Activated CD8-positive, alpha-beta memory T cell treated with anti-CD3 and anti-CD28 coated beads, Interleukin-2, amount 10 ng/mL, durations not matched to agents 7 days and 5 days (primary cell): ENCODE measurements at regions not wholly inside any gene's neighbourhood (a gene's known extent, or its start where the extent isn't known, plus 50 kb on each side); places are given as distances from the start of the nearest gene placed in this dataset.
A peak's percentile ranks its signal among the peaks of the same experiment; 100 is the strongest.
"Not testable (repeated sequence)": the region's sequence is repeated elsewhere in the genome, so short reads cannot be mapped to it uniquely, and the experiment has no call there.

Experiments
- ATAC-seq: fragments of 150-1000 bp; cut with Tn5 transposase; one replicate; pipeline ENCODE4 v1.10.0; 2021; ENCODE audit warnings: moderate library complexity
- CTCF ChIA-PET: fragments of 350-600 bp; sonication (Branson Sonifier 250); formaldehyde crosslinking; loops from one replicate; lab custom pipeline; 2021; ENCODE audit warnings: antibody characterized with exemption; lab: Charles Lee
- DNase-seq: peaks from one replicate; pipeline ENCODE4 v3.0.0-alpha.2; 2020
- H3K27ac Mint-ChIP-seq: one replicate; pipeline ENCODE4 v1.8.0; 2021; ENCODE audit warnings: mild to moderate bottlenecking, mixed read lengths
- H3K27me3 Mint-ChIP-seq: one replicate; pipeline ENCODE4 v1.8.0; 2021; ENCODE audit warnings: mixed read lengths
- H3K36me3 Mint-ChIP-seq: one replicate; pipeline ENCODE4 v1.8.0; 2021; ENCODE audit warnings: mild to moderate bottlenecking, mixed read lengths
- H3K4me1 Mint-ChIP-seq: one replicate; pipeline ENCODE4 v1.8.0; 2021; ENCODE audit warnings: mixed read lengths
- H3K4me3 Mint-ChIP-seq: one replicate; pipeline ENCODE4 v1.8.0; 2021; ENCODE audit warnings: mild to moderate bottlenecking, moderate library complexity, mixed read lengths
- H3K9me3 Mint-ChIP-seq: one replicate; pipeline ENCODE4 v1.8.0; 2022; ENCODE audit warnings: low read depth, mixed read lengths

DNA sequence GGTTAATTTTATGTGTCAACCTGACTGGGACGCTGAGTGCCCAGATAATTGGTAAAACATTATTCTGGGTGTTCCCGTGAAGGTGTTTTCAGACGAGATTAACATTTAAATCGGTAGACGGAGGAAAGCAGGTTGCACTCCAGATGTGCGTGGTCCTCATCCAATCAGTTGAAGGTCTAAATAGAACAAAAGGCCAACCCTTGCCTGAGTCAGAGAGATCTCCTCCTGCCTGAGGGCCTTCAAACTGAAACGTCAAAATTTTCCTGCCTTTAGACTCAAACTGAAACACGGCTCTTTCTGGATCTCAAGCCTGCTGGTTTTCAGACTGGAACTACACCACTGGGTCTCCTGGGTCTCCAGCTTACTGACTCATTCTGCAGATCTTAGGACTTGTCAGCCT, 70.9 kb downstream of the NPIPA5 start:
- CTCF ChIA-PET, H3K9me3 Mint-ChIP-seq, ATAC-seq, H3K36me3 Mint-ChIP-seq, DNase-seq, H3K27ac Mint-ChIP-seq, H3K4me3 Mint-ChIP-seq, H3K27me3 Mint-ChIP-seq, H3K4me1 Mint-ChIP-seq: not testable (repeated sequence)

DNA sequence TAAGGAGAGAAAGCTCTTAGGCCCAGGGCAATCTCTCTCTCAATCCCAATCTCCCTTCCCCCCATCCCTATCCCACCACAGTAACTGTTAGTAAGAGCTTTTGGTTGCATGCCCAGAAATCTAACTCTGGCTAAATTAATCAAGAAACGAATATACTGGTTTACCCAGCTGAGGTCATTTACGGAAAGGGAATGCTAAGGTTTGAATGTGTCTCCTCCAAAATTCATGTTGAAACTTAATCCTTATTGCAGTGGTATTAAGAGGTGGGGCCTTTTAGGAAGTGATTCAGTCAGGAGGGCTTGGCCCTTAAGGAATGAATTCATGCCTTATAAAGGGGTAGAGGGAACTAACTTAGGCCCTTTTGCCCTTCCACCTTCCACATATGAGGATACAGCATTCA, 72.2 kb downstream of the NPIPA5 start:
- H3K27ac Mint-ChIP-seq, H3K4me1 Mint-ChIP-seq, H3K27me3 Mint-ChIP-seq, H3K36me3 Mint-ChIP-seq, H3K4me3 Mint-ChIP-seq, ATAC-seq, H3K9me3 Mint-ChIP-seq, CTCF ChIA-PET, DNase-seq: not testable (repeated sequence)

DNA sequence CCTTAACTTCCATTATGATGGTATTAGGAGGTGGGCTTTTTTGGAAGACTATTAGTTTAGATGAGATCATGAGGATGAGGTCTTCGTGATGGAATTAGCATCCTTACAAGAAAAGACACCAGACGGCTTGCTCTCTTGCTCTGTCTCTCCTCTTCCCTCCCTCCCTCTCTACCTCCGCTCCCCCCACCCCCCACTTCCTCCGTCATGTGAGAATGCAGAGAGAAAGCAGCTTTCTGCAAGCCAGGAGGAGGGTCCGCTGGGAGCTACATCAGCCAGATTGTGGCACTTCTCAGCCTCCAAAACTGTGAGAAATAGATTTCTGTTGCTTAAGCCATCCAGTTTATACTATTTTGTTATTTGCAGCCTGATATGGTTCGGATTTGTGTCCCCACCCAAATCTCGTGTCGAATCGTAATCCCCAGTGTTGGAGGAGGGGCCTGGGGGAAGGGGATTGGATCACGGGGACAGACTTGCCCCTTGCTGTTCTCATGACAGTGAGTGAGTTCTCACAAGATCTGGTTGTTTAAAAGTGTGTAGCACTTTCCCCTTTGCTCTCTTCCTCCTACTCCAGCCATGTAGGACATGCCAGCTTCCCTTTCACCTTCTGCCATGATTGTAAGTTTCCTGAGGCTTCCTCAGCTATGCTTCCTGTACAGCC, 74.3 kb downstream of the NPIPA5 start:
- H3K9me3 Mint-ChIP-seq, DNase-seq, H3K27ac Mint-ChIP-seq, H3K4me3 Mint-ChIP-seq, CTCF ChIA-PET, H3K27me3 Mint-ChIP-seq, ATAC-seq, H3K4me1 Mint-ChIP-seq, H3K36me3 Mint-ChIP-seq: not testable (repeated sequence)

DNA sequence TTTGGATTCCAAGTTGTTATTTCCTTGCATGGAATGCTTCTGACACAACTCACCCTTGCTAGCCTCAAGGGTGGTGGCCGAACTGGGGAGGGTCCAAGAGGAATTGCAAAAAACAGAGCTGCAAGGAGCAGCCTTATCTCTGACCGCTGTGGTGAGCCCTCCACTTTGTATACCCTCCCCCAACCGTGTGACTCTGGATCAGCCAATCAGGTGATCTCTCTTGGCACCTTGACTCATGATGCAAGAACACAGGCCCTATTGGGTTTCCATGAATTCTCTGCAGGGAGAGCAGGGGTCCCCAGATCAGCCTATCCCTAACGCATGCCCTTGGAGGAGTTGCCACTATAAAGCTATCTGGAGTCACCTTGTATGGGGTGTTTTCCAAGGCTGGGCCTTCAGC, 81.0 kb downstream of the NPIPA5 start:
- ATAC-seq, H3K36me3 Mint-ChIP-seq, H3K27me3 Mint-ChIP-seq, H3K27ac Mint-ChIP-seq, DNase-seq, H3K4me3 Mint-ChIP-seq, H3K9me3 Mint-ChIP-seq, CTCF ChIA-PET, H3K4me1 Mint-ChIP-seq: not testable (repeated sequence)

DNA sequence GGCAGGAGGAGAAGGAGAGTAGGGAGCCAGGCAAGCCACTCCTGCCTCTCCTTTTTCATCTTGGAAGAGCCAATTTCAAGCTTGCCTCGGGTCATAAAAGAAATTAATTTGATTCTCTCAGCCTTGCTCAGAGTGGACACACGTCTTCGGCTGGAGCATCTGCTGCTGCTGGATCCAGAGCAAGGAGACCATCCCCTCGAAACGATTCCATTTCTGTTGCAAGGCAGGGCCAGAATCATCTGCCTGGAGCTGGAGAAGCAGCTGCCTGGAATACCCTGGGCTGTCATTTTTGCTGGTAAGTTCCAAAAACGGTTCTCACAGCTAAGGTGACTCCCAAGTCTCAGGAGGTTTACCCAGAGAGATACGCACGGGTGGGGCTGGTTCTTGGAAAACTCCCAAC, 103.3 kb downstream of the NPIPA5 start:
- H3K36me3 Mint-ChIP-seq, H3K27ac Mint-ChIP-seq, CTCF ChIA-PET, H3K4me1 Mint-ChIP-seq, ATAC-seq, H3K27me3 Mint-ChIP-seq, H3K4me3 Mint-ChIP-seq, H3K9me3 Mint-ChIP-seq: not testable (repeated sequence)
- DNase-seq, result peak; percentile 39

DNA sequence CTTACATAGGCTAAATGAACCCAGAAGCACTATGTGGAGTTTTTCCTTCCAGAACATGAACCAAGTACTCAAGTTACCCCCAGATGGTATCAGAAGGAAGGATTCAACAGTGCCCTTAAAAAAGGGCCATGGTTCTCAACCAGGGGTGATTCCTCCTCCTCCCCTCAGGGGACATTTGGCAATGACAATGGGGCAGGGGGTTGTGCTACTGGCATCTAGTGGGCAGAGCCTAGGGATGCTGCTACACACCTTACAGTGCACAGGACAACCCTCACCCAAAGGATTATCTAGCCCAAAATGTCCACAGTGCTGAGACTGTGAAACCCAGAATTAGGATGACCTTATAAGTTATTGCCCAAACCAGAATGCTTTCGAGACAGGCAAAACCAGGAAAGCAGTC, 104.1 kb downstream of the NPIPA5 start:
- H3K9me3 Mint-ChIP-seq, H3K27me3 Mint-ChIP-seq, H3K4me3 Mint-ChIP-seq, H3K27ac Mint-ChIP-seq, H3K4me1 Mint-ChIP-seq, H3K36me3 Mint-ChIP-seq, ATAC-seq, DNase-seq, CTCF ChIA-PET: not testable (repeated sequence)

DNA sequence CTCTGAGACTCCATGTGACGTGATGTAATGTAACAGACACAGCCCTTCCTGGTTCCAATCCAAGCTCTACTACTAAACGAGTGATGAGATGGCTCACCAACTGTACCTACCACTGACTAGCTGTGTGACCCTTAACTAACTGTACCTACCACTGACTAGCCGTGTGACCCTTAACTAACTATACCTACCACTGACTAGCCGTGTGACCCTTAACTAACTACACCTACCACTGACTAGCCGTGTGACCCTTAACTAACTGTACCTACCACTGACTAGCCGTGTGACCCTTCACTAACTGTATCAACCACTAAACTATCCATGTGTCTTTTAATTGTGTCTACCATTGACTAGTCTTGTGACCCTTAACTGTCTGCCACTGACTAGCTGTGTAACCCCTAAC, 111.2 kb downstream of the NPIPA5 start:
- H3K27me3 Mint-ChIP-seq, ATAC-seq, H3K9me3 Mint-ChIP-seq, H3K4me3 Mint-ChIP-seq, H3K27ac Mint-ChIP-seq, H3K4me1 Mint-ChIP-seq, H3K36me3 Mint-ChIP-seq, DNase-seq, CTCF ChIA-PET: not testable (repeated sequence)

DNA sequence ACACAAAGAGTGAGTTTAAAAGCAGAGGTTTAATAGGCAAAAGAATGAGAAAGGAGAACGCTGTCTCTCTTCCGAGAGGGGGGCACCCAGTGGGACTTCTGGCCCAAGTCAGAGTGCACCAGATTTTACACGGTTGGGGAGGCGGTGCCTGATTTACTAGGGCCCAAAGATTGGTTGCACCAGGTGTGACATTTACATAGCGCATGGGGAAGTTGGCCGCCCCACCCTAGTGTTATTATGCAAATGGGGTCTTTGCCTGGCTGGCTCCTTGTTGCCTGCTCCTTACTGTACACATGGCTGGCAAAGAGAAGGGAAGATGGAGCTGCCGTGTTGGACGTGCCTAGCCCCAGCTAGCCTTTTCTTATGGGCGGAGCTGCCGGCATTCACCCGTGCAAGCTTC, 115.9 kb downstream of the NPIPA5 start:
- ATAC-seq, H3K36me3 Mint-ChIP-seq, CTCF ChIA-PET, H3K9me3 Mint-ChIP-seq, H3K27me3 Mint-ChIP-seq, DNase-seq, H3K4me3 Mint-ChIP-seq, H3K27ac Mint-ChIP-seq, H3K4me1 Mint-ChIP-seq: not testable (repeated sequence)

DNA sequence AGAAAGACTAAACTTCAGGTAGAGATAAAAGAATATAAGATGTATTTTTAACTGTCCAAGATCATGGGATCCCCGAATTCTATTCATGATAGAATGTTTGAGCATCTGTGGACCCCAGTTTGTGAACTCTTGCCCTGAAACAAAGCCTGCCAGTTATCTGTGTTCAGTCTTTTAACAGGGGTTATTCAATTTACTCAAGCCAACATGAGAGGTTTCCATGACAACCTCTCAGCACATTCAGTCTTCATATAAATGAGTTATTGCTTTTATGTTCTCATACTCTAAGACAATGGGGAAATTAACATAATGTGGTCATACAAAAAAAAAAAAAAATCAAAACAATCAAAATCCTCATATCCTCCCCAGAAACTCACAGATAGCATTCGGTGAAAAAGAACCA, 130.1 kb downstream of the NPIPA5 start:
- H3K4me3 Mint-ChIP-seq, H3K9me3 Mint-ChIP-seq, H3K27ac Mint-ChIP-seq, ATAC-seq, H3K4me1 Mint-ChIP-seq, H3K36me3 Mint-ChIP-seq, H3K27me3 Mint-ChIP-seq, CTCF ChIA-PET, DNase-seq: not testable (repeated sequence)

DNA sequence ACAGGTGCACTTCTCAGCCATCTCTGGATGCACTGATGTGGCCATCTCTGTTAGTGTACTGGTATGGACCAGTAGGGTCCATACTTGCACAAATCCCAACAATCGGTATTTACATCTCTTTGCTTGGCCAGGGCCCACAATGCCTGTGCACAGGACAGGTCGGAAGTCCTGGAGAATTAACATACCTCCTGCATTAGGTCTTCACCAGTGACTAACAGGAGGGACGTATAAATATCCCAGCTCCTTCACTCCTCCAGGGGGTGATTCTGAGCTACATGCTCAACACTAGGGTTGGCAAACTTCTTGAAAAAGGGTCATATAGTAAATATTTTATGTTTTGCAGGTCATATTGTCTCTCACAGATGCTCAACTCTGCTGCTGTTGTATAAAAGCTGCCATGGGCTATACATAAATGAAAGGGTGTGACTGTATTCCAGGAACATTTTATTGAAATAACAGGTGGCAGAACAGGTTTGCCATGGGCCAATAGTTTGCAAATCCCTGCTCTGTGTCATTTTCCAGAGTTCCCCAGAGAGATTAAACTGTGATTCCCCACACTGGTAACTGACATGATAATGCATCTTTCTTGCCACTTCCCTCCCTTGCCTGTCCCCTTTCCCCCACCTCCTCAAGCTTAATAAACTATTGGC, 141.3 kb downstream of the NPIPA5 start:
- DNase-seq, H3K27me3 Mint-ChIP-seq, H3K36me3 Mint-ChIP-seq, ATAC-seq, H3K27ac Mint-ChIP-seq, CTCF ChIA-PET, H3K4me1 Mint-ChIP-seq, H3K4me3 Mint-ChIP-seq, H3K9me3 Mint-ChIP-seq: not testable (repeated sequence)

DNA sequence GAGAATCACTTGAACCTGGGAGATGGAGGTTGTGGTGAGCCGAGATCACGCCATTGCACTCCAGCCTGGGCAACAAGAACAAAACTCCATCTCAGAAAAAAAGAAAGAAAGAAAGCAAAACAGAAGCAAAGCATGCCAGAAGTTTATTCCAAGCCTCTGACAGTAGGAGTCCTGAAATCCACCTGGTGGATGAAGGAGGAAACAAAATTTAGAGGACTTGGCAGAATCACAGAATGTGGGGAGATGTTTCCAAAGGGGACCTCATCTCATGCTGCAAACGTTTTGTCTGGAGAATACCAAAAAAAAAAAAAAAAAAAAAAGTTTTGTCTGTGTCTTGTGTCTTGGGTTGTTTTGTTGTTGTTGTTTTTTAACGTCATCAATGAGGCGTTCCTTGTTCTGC, 141.1 kb upstream of the RRN3 start:
- H3K9me3 Mint-ChIP-seq, ATAC-seq, H3K36me3 Mint-ChIP-seq, H3K27ac Mint-ChIP-seq, DNase-seq, H3K27me3 Mint-ChIP-seq, H3K4me3 Mint-ChIP-seq, H3K4me1 Mint-ChIP-seq, CTCF ChIA-PET: not testable (repeated sequence)

DNA sequence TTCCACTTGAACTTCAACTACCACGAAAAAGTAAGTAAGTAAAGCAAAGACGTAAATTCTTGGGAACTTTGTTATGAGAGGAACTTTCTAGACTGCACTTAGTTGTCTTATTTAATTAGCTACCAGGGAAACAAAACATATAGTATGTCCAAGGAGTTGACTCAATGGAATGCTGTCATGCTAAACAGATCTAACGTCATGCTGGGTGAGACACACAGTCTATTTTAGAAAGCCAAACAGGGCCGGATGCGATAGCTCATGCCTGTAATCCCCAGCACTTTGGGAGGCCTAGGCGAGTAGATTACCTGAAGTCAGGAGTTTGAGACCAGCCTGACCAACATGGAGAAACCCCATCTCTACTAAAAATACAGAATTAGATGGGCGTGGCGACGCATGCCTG, 140.6 kb upstream of the RRN3 start:
- ATAC-seq, DNase-seq, H3K4me3 Mint-ChIP-seq, H3K9me3 Mint-ChIP-seq, H3K4me1 Mint-ChIP-seq, CTCF ChIA-PET, H3K27ac Mint-ChIP-seq, H3K36me3 Mint-ChIP-seq, H3K27me3 Mint-ChIP-seq: not testable (repeated sequence)

DNA sequence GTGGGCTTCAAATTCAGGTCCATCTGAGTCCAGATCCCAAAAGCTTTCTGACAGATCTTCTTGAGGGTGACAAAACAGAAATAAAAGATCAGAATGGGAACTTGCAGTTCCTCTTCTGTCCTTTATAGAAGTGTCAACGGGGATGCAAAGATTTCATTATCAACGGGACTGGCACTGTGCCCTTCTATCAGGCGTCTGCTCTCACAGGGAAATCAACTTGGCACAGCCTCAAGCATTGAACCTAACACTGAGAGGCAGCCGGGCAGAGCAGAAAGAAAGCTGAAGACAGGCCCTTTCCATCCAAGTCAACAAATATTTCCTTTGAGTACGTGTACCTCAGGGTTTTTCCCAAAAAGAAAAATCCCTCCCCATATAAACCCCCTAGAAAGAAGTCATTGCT, 136.4 kb upstream of the RRN3 start:
- H3K4me1 Mint-ChIP-seq, CTCF ChIA-PET, H3K9me3 Mint-ChIP-seq, DNase-seq, H3K27me3 Mint-ChIP-seq, H3K4me3 Mint-ChIP-seq, H3K27ac Mint-ChIP-seq, H3K36me3 Mint-ChIP-seq, ATAC-seq: not testable (repeated sequence)

DNA sequence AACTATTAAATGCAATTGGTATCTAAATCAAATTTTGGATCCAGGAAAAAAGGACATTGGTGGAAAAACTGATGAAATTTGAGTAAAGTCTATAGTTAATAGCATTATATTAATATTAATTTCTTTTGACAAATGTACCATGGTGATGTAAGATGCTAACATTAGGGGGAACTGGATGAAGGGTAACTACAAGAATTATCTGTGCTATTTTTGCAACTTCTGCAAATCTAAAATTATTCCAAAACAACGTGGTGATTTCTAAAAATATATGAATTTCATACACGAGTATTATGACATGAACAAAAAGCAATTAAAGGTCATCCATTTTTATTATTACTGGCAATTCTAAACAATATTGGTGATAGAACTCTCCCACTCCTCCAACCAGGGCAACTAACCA, 135.6 kb upstream of the RRN3 start:
- CTCF ChIA-PET, H3K9me3 Mint-ChIP-seq, ATAC-seq: not testable (repeated sequence)

More for the DNA sequence above, 135.6 kb upstream of the RRN3 start:
- DNase-seq, H3K4me1 Mint-ChIP-seq, H3K27ac Mint-ChIP-seq, H3K36me3 Mint-ChIP-seq, H3K27me3 Mint-ChIP-seq, H3K4me3 Mint-ChIP-seq: not testable (repeated sequence)
